GM12874 (cell line): ENCODE measurements at regions not wholly inside any gene's neighbourhood (a gene's known extent, or its start where the extent isn't known, plus 50 kb on each side); places are given as distances from the start of the nearest gene placed in this dataset.

ENCODE experiments used
- TF ChIP-seq, protein P1 (sequence below): IDR thresholded peaks from 2 replicates; pipeline ENCODE4 v1.5.1; 2011; ENCODE audit warnings: low read depth, mild to moderate bottlenecking, control low read depth, low read length, moderate library complexity; ENCODE audit not compliant: insufficient read depth

DNA sequence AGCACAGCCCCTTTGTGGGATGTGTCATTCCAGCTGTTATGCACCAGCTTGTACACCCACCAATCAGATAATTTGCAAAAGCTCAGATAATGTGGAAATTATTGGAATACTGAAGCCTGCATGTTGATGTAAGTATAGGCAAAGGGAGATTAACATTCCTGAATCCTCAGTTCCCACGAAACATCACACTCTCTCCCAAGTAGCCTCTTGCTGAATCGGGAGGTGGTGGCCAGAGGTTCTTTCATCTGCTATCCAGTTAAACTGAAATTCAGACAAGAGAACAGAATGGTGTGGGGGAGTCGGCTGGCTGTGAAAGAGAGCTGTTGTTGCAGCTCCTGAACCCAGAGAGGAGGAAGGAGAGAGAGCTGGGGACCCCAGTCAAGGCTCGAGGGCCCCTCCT, 170.9 kb downstream of the ZBTB18 start:
- TF ChIP-seq, protein P1, sequence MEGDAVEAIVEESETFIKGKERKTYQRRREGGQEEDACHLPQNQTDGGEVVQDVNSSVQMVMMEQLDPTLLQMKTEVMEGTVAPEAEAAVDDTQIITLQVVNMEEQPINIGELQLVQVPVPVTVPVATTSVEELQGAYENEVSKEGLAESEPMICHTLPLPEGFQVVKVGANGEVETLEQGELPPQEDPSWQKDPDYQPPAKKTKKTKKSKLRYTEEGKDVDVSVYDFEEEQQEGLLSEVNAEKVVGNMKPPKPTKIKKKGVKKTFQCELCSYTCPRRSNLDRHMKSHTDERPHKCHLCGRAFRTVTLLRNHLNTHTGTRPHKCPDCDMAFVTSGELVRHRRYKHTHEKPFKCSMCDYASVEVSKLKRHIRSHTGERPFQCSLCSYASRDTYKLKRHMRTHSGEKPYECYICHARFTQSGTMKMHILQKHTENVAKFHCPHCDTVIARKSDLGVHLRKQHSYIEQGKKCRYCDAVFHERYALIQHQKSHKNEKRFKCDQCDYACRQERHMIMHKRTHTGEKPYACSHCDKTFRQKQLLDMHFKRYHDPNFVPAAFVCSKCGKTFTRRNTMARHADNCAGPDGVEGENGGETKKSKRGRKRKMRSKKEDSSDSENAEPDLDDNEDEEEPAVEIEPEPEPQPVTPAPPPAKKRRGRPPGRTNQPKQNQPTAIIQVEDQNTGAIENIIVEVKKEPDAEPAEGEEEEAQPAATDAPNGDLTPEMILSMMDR = no peak

DNA sequence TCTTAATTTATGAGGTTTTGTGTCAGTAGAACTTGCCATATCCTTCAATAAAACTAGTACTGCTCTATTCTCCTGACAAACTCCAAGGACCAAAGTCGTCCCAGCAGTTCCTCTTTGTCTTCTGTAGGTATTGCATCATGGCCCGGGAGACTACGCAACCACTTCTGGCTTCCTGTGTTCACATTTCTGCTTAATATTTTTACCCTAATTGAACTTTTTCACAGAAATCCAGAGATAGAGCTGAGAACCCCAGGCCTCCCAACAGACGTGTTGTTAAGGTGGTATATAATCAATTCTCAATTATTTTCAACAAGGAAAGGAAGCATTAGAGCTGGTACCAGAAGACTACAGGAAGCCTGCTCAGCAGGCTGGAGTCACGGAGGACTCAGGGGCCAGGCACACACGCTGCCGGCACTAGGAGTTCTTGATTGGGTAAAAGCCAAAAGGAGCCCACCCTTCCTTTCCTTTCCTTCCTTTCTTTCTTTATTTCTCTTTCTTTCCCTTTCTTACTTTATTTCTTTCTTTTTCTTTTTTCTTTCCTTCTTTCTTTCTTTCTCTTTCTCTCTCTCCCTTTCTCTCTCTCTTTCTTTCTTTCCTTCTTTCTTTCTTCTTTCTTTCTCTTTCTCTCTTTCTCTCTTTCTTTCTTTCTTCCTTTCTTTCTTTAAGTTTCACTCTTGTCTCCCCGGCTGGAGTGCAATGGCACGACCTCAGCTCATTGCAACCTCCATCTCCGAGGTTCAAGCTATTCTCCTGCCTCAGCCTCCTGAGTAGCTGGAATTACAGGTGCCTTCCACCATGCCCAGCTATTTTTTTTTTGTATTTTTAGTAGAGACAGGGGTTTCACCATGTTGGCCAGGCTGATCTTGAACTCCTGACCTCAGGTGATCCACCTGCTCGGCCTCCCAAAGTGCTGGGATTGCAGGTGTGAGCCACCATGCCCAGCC, 173.7 kb downstream of the ZBTB18 start:
- TF ChIP-seq, protein P1 = no peak

- TF ChIP-seq, protein P1 = no peak
These were observed 175.4 kb downstream of the ZBTB18 start for GRCh38 chr1:244226435-244226834.

DNA sequence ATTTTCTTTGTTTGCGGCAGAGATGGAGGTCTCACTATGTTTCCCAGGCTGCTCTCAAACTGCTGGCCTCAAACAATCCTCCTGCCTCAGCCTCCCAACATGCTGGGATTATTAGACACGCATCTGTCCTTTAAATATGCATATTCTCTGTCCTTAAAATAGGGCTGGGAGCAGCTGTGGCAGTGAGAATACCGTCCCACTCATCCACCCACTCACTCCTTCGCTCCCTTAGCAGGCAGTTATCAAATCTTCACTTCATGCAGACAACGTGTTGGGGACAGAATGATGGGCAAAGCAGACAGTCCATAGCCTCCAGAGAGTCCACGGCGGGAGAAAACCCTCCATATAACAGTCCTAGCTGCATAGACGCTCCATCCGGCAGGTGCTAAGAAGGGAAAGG, 179.4 kb downstream of the ZBTB18 start:
- TF ChIP-seq, protein P1 = no peak

- TF ChIP-seq, protein P1 = no peak
These were observed 180.1 kb downstream of the ZBTB18 start for GRCh38 chr1:244231193-244231571.

DNA sequence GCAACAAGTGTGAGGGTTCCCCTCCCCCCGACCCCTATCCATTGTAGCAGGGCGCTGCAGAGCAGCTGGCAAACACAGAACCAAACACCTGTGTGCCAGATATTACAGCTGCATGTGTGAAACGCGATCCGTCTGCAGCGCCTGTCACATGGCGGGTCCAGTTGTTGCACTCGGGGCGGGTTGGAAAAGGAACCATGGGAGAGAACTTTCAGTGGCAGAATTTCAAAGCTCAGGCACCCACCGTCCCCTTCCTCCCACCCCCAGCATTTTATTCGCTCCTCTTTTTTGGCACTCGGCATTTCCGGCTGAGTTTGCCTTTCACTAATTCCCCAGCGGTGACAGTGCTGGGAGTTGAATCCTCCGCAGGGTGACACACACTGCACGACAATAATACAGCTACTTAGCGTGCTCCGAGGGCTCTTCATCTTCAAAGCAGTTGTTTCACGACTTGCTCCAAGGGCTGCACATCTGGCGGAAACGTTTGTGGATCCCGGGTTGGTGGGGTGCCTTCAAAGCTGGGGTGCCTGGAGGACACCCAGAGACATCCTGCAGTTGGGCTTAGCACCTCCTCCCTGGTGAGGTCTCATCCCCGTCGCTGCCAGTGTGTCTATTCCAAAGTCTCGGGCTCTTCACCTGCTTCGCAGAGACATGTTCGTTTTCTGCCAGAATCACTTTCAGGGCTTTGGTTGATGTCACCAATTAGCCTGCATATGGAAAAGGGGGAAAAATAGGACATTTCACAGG, 180.7 kb downstream of the ZBTB18 start:
- TF ChIP-seq, protein P1 = no peak

GRCh38 chr1:244234009-244234643, 183.0 kb downstream of the ZBTB18 start:
- TF ChIP-seq, protein P1 = no peak
